Neural cell (in vitro differentiated cells): ENCODE measurements at regions not wholly inside any gene's neighbourhood (a gene's known extent, or its start where the extent isn't known, plus 50 kb on each side); places are given as distances from the start of the nearest gene placed in this dataset.
"Not testable (repeated sequence)": the region's sequence is repeated elsewhere in the genome, so short reads cannot be mapped to it uniquely, and the experiment has no call there.

Experiments
- H2AFZ ChIP-seq: fragments of 200-600, 300-800 bp; sonication (generic), shearing (Covaris generic); 2 replicates; pipeline ENCODE4 v1.6.0; 2014; ENCODE audit warnings: low read depth, mild to moderate bottlenecking, antibody characterized with exemption, low read length, moderate library complexity
- H3F3A ChIP-seq: fragments of 200-600 bp; shearing (Covaris generic); 2 replicates; pipeline ENCODE4 v1.6.1; 2016; ENCODE audit warnings: mild to moderate bottlenecking, moderate library complexity, mixed read lengths, antibody characterized with exemption, low read length; ENCODE audit not compliant: insufficient read depth, poor library complexity, severe bottlenecking
- H3K27ac ChIP-seq: fragments of 200-600, 300-800 bp; sonication (generic), shearing (Covaris generic); 2 replicates; pipeline ENCODE4 v1.5.1; 2014; ENCODE audit warnings: mild to moderate bottlenecking, low read length, moderate library complexity
- H3K27me3 ChIP-seq: fragments of 300-800, 200-600 bp; sonication (generic), shearing (Covaris generic); 2 replicates; pipeline ENCODE4 v1.6.0; 2014; ENCODE audit warnings: mild to moderate bottlenecking, low read depth, low read length, moderate library complexity; ENCODE audit not compliant: insufficient read depth
- H3K36me3 ChIP-seq: fragments of 300-800, 200-600 bp; sonication (generic), shearing (Covaris generic); 2 replicates; pipeline ENCODE4 v1.5.1; 2014; ENCODE audit warnings: mild to moderate bottlenecking, antibody characterized with exemption, low read length, moderate library complexity; ENCODE audit not compliant: insufficient read depth
- H3K4me2 ChIP-seq: fragments of 300-800, 200-600 bp; sonication (generic), shearing (Covaris generic); 2 replicates; pipeline ENCODE4 v1.6.0; 2014; ENCODE audit warnings: mild to moderate bottlenecking, low read length
- H3K4me3 ChIP-seq: fragments of 300-800, 200-600 bp; sonication (generic), shearing (Covaris generic); 2 replicates; pipeline ENCODE4 v1.5.1; 2014; ENCODE audit warnings: mild to moderate bottlenecking, low read length, moderate library complexity
- H3K79me2 ChIP-seq: fragments of 200-600 bp; shearing (Covaris generic); replicated peaks from 2 replicates; pipeline ENCODE4 v1.6.0; 2014; ENCODE audit warnings: mild to moderate bottlenecking, low read length, moderate library complexity; ENCODE audit not compliant: insufficient read depth
- H3K9ac ChIP-seq: fragments of 300-800, 200-600 bp; sonication (generic), shearing (Covaris generic); 2 replicates; pipeline ENCODE4 v1.6.1; 2016; ENCODE audit warnings: mild to moderate bottlenecking, low read length, mixed read lengths
- H3K9me2 ChIP-seq: fragments of 200-600 bp; shearing (Covaris generic); 2 replicates; pipeline ENCODE4 v1.6.1; 2016; ENCODE audit warnings: mild to moderate bottlenecking, low read length, mixed read lengths; ENCODE audit not compliant: insufficient read depth
- H3K9me3 ChIP-seq: fragments of 200-600, 300-800 bp; sonication (generic), shearing (Covaris generic); 2 replicates; pipeline ENCODE4 v1.6.1; 2016; ENCODE audit warnings: mild to moderate bottlenecking, mixed run types, low read length, moderate library complexity, mixed read lengths
- H4K20me1 ChIP-seq: fragments of 200-600 bp; shearing (Covaris generic); 2 replicates; pipeline ENCODE4 v1.6.1; 2016; ENCODE audit warnings: mild to moderate bottlenecking, mixed run types; ENCODE audit not compliant: insufficient read depth
- EP300 ChIP-seq: fragments of 450-650 bp; conservative IDR thresholded peaks from 2 replicates; pipeline ENCODE4 v1.6.1; 2014; ENCODE audit warnings: antibody characterized with exemption, mild to moderate bottlenecking, moderate library complexity; ENCODE audit not compliant: poor library complexity, severe bottlenecking
- EZH2 ChIP-seq: fragments of 200-600, 300-800 bp; shearing (Covaris generic), sonication (generic); IDR thresholded peaks from 2 replicates; pipeline ENCODE4 v1.6.1; 2014; ENCODE audit warnings: antibody characterized with exemption, low read length, borderline replicate concordance, mild to moderate bottlenecking; ENCODE audit not compliant: insufficient read depth, poor library complexity, severe bottlenecking
- MXI1 ChIP-seq: fragments of 450-650 bp; conservative IDR thresholded peaks from 2 replicates; pipeline ENCODE4 v1.6.1; 2014; ENCODE audit warnings: antibody characterized with exemption, mild to moderate bottlenecking; ENCODE audit not compliant: poor library complexity, severe bottlenecking
- POLR2AphosphoS5 ChIP-seq: IDR thresholded peaks from 2 replicates; pipeline ENCODE4 v1.6.1; 2012
- RAD21 ChIP-seq: fragments of 450-650 bp; conservative IDR thresholded peaks from 2 replicates; pipeline ENCODE4 v1.6.1; 2014; ENCODE audit warnings: antibody characterized with exemption, mild to moderate bottlenecking, moderate library complexity
- REST ChIP-seq: IDR thresholded peaks from 2 replicates; pipeline ENCODE4 v1.6.1; 2012; ENCODE audit warnings: borderline replicate concordance
- SMC3 ChIP-seq: fragments of 450-650 bp; conservative IDR thresholded peaks from 2 replicates; pipeline ENCODE4 v1.6.1; 2014; ENCODE audit warnings: antibody characterized with exemption, mild to moderate bottlenecking, moderate library complexity; ENCODE audit not compliant: poor library complexity
- TAF1 ChIP-seq: IDR thresholded peaks from 2 replicates; pipeline ENCODE4 v1.6.1; 2012; ENCODE audit warnings: low read depth
- TF ChIP-seq, protein P1 (sequence below): fragments of 450-650 bp; IDR thresholded peaks from 2 replicates; pipeline ENCODE4 v1.5.1; 2014; ENCODE audit warnings: antibody characterized with exemption, mild to moderate bottlenecking, moderate library complexity; ENCODE audit not compliant: poor library complexity, severe bottlenecking

- Histone ChIP-seq H4K20me1 (no peaks in the 10 kb centered on the region), H3K9ac (no peak overlapping the region), H3K4me2 (no peak overlapping the region), H3K9me3 (no peaks in the 10 kb centered on the region), H3K36me3 (no peaks in the 10 kb centered on the region), H3K4me3 (no peak overlapping the region), H3K27ac (no peak overlapping the region), H2AFZ (no peak overlapping the region), H3K9me2 (no peaks in the 10 kb centered on the region), H3K27me3 (no peaks in the 10 kb centered on the region), H3F3A (no peaks in the 10 kb centered on the region), H3K79me2 (no peaks in the 10 kb centered on the region)
- TF ChIP-seq, protein P1, sequence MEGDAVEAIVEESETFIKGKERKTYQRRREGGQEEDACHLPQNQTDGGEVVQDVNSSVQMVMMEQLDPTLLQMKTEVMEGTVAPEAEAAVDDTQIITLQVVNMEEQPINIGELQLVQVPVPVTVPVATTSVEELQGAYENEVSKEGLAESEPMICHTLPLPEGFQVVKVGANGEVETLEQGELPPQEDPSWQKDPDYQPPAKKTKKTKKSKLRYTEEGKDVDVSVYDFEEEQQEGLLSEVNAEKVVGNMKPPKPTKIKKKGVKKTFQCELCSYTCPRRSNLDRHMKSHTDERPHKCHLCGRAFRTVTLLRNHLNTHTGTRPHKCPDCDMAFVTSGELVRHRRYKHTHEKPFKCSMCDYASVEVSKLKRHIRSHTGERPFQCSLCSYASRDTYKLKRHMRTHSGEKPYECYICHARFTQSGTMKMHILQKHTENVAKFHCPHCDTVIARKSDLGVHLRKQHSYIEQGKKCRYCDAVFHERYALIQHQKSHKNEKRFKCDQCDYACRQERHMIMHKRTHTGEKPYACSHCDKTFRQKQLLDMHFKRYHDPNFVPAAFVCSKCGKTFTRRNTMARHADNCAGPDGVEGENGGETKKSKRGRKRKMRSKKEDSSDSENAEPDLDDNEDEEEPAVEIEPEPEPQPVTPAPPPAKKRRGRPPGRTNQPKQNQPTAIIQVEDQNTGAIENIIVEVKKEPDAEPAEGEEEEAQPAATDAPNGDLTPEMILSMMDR = no peak
- no peak for TF ChIP-seq MXI1
- TF ChIP-seq SMC3 = no peak
- TF ChIP-seq POLR2AphosphoS5 = no peak
- TF ChIP-seq EP300 = no peak
- no peak for TF ChIP-seq TAF1
- no peak for TF ChIP-seq RAD21
- TF ChIP-seq REST = no peak
- TF ChIP-seq EZH2 = no peak
Observed at GRCh38 chr2:132282911-132283310, 121.2 kb upstream of the ANKRD30BL start.

GRCh38 chr2:132286289-132286911, 124.6 kb upstream of the ANKRD30BL start:
- H3K9me2 ChIP-seq = not testable (repeated sequence)

GRCh38 chr2:132287910-132288309, 126.2 kb upstream of the ANKRD30BL start:
- H3K27ac ChIP-seq, H3F3A ChIP-seq, H3K9me3 ChIP-seq, H3K9ac ChIP-seq, H3K36me3 ChIP-seq, H3K4me2 ChIP-seq, H2AFZ ChIP-seq, H4K20me1 ChIP-seq, H3K27me3 ChIP-seq, H3K9me2 ChIP-seq, H3K79me2 ChIP-seq, H3K4me3 ChIP-seq: not testable (repeated sequence)

More at GRCh38 chr2:132286289-132286911, 124.6 kb upstream of the ANKRD30BL start:
- H3K27me3 ChIP-seq, H3K27ac ChIP-seq, H3K9me3 ChIP-seq, H3K4me2 ChIP-seq, H4K20me1 ChIP-seq, H3K4me3 ChIP-seq, H3K9ac ChIP-seq, H3F3A ChIP-seq, H2AFZ ChIP-seq, H3K79me2 ChIP-seq, H3K36me3 ChIP-seq: not testable (repeated sequence)

DNA sequence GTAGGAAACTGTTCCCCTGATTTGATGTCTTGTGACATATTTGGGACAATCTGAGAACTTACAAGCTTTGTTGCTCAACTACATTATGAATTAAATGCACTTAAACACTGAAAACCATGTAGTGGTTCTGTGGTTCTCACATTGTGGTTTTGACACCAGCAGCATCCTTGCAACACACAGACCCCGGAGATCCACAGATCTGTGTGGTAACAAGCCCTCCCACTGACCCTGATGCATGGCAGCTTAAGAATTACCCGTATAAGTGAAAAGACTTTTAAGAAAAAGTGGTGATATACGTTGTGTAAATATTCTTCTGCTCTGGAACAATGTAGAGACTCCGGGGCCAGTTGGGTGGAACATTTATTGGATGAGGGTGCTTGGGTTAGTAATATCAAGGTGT, 127.4 kb upstream of the ANKRD30BL start:
- not testable (repeated sequence) for H3K27me3 ChIP-seq

GRCh38 chr2:132289812-132290211, 126.8 kb upstream of the GPR39 start:
- H2AFZ ChIP-seq, H3K4me3 ChIP-seq, H3K79me2 ChIP-seq, H3K4me2 ChIP-seq, H3K9me3 ChIP-seq, H3K27ac ChIP-seq, H3K36me3 ChIP-seq, H3K27me3 ChIP-seq, H4K20me1 ChIP-seq, H3K9me2 ChIP-seq, H3K9ac ChIP-seq, H3F3A ChIP-seq: not testable (repeated sequence)

More for the DNA sequence above, 127.4 kb upstream of the ANKRD30BL start:
- not testable (repeated sequence) for H3F3A ChIP-seq, H3K9ac ChIP-seq, H4K20me1 ChIP-seq, H3K27ac ChIP-seq, H3K4me3 ChIP-seq, H3K36me3 ChIP-seq, H2AFZ ChIP-seq, H3K9me3 ChIP-seq, H3K79me2 ChIP-seq, H3K9me2 ChIP-seq, H3K4me2 ChIP-seq
